ENCODE measurements at regions not wholly inside any gene's neighbourhood (a gene's known extent, or its start where the extent isn't known, plus 50 kb on each side); places are given as distances from the start of the nearest gene placed in this dataset.

DNA sequence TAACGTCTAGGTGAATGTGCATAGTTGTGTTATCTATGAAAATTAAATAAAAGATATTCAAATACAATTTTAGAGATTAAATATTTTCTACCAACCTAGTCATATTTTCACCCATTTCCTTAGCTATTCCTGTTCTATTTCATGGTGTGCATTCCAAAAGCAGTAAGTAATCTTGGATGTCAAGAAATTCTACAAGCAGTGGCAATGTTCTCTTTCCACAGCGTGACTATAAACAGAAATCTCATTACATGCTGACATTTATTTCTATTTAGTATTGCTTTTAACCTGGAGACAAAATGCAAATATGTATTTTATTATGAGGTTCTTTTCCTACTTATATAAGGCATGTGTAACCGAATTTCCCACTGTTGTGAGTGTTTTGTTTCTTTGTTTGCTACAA, 510.0 kb downstream of the ACTL7B start:
- DNase-seq (ENCODE audit: low read depth in 6 of 9, low spot score in 9 of 9): no peak
- Histone ChIP-seq H3K4me1 (ENCODE audit: control insufficient read depth in 2 of 2, insufficient read depth in 2 of 2, low read length in 2 of 2) (no peaks in the 10 kb centered on the region), H3K27ac (ENCODE audit: low read depth in 1 of 2, low read length in 1 of 2) (no peak overlapping the region), H3K4me3 (ENCODE audit: low read length in 2 of 2) (no peak overlapping the region), H3K27me3 (ENCODE audit: control insufficient read depth in 2 of 2, insufficient read depth in 1 of 2, low read length in 1 of 2) (no peaks in the 10 kb centered on the region), H3K36me3 (ENCODE audit: control insufficient read depth in 2 of 2, insufficient read depth in 2 of 2, low read length in 1 of 2) (no peaks in the 10 kb centered on the region), H3K9me3 (ENCODE audit: control insufficient read depth in 2 of 2, insufficient read depth in 1 of 2, low read length in 1 of 2) (no peaks in the 10 kb centered on the region)
- 74% methylated on average over 3 of the region's 3 CpGs for WGBS

GRCh38 chr9:108339251-108339650, 516.5 kb downstream of the ACTL7B start:
- no peak overlapping the region for H3K27ac ChIP-seq (ENCODE audit: low read depth in 1 of 2, low read length in 1 of 2)
- H3K4me3 ChIP-seq (ENCODE audit: low read length in 2 of 2): no peak overlapping the region
- DNase-seq (ENCODE audit: low read depth in 6 of 9, low spot score in 9 of 9): no peak
- 88% methylated on average over 3 of the region's 3 CpGs for WGBS
- H3K27me3 ChIP-seq (ENCODE audit: control insufficient read depth in 2 of 2, insufficient read depth in 1 of 2, low read length in 1 of 2): no peaks in the 10 kb centered on the region
- no peaks in the 10 kb centered on the region for H3K9me3 ChIP-seq (ENCODE audit: control insufficient read depth in 2 of 2, insufficient read depth in 1 of 2, low read length in 1 of 2)
- H3K4me1 ChIP-seq (ENCODE audit: control insufficient read depth in 2 of 2, insufficient read depth in 2 of 2, low read length in 2 of 2): no peaks in the 10 kb centered on the region
- H3K36me3 ChIP-seq (ENCODE audit: control insufficient read depth in 2 of 2, insufficient read depth in 2 of 2, low read length in 1 of 2): no peaks in the 10 kb centered on the region

DNA sequence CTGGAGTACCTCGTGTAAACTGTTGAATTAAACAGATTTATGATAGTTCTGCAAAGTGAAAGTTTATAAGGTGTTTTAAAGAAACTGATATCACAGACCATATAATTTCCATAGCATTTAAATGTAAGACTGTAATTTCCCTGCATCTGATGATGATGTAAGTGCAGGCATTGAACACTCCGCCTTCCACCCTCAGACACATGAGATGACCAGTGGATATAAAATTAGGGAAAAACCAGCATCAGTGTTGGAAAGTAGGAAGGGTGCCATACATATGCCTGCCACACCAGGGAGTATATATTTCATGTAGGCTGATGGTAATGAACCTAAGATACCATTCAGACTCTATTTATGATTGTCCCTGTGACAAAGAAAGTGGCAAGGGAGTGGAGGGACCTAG, 519.2 kb downstream of the ACTL7B start:
- no peak overlapping the region for H3K4me3 ChIP-seq (ENCODE audit: low read length in 2 of 2)
- WGBS: 90% methylated on average over 2 of the region's 2 CpGs

GRCh38 chr9:108333530-108333983, 522.2 kb downstream of the ACTL7B start:
- H3K4me1 ChIP-seq (ENCODE audit: control insufficient read depth in 2 of 2, insufficient read depth in 2 of 2, low read length in 2 of 2): no peaks in the 10 kb centered on the region
- no peak overlapping the region for H3K4me3 ChIP-seq (ENCODE audit: low read length in 2 of 2)
- H3K27ac ChIP-seq (ENCODE audit: low read depth in 1 of 2, low read length in 1 of 2): no peak overlapping the region
- H3K27me3 ChIP-seq (ENCODE audit: control insufficient read depth in 2 of 2, insufficient read depth in 1 of 2, low read length in 1 of 2): no peaks in the 10 kb centered on the region
- WGBS: 37% methylated on average over 1 of the region's 1 CpG
- H3K36me3 ChIP-seq (ENCODE audit: control insufficient read depth in 2 of 2, insufficient read depth in 2 of 2, low read length in 1 of 2): no peaks in the 10 kb centered on the region
- no peak for DNase-seq (ENCODE audit: low read depth in 6 of 9, low spot score in 9 of 9)
- no peaks in the 10 kb centered on the region for H3K9me3 ChIP-seq (ENCODE audit: control insufficient read depth in 2 of 2, insufficient read depth in 1 of 2, low read length in 1 of 2)

More for the DNA sequence above, 519.2 kb downstream of the ACTL7B start:
- H3K9me3 ChIP-seq (ENCODE audit: control insufficient read depth in 2 of 2, insufficient read depth in 1 of 2, low read length in 1 of 2): no peaks in the 10 kb centered on the region
- no peaks in the 10 kb centered on the region for H3K4me1 ChIP-seq (ENCODE audit: control insufficient read depth in 2 of 2, insufficient read depth in 2 of 2, low read length in 2 of 2)
- H3K27ac ChIP-seq (ENCODE audit: low read depth in 1 of 2, low read length in 1 of 2): no peak overlapping the region
- no peaks in the 10 kb centered on the region for H3K27me3 ChIP-seq (ENCODE audit: control insufficient read depth in 2 of 2, insufficient read depth in 1 of 2, low read length in 1 of 2)
- no peaks in the 10 kb centered on the region for H3K36me3 ChIP-seq (ENCODE audit: control insufficient read depth in 2 of 2, insufficient read depth in 2 of 2, low read length in 1 of 2)
- no peak for DNase-seq (ENCODE audit: low read depth in 6 of 9, low spot score in 9 of 9)

DNA sequence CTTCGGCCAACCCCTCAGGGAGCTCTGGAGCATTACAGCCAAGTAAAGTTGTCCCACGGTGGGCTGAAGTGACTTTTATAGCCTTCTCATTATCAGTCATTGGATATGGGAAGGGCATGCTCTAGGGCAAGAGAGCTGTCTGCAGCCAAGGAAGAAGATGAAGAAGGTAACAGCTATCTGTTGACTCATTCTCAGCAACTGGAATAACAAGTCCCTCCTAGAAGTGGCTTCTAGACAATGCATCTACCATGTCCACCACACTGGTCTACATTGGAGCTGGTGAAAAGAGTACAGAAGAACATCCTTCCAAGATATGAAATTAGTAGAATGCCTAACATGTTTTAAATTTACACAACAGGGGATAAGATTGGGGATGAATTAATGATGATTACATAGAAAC, 524.2 kb downstream of the ACTL7B start:
- H3K36me3 ChIP-seq (ENCODE audit: control insufficient read depth in 2 of 2, insufficient read depth in 2 of 2, low read length in 1 of 2): no peaks in the 10 kb centered on the region
- no peak for DNase-seq (ENCODE audit: low read depth in 6 of 9, low spot score in 9 of 9)
- no peaks in the 10 kb centered on the region for H3K27me3 ChIP-seq (ENCODE audit: control insufficient read depth in 2 of 2, insufficient read depth in 1 of 2, low read length in 1 of 2)
- WGBS: 93% methylated on average over 2 of the region's 2 CpGs
- H3K4me3 ChIP-seq (ENCODE audit: low read length in 2 of 2): no peak overlapping the region
- no peaks in the 10 kb centered on the region for H3K4me1 ChIP-seq (ENCODE audit: control insufficient read depth in 2 of 2, insufficient read depth in 2 of 2, low read length in 2 of 2)
- H3K9me3 ChIP-seq (ENCODE audit: control insufficient read depth in 2 of 2, insufficient read depth in 1 of 2, low read length in 1 of 2): no peaks in the 10 kb centered on the region
- H3K27ac ChIP-seq (ENCODE audit: low read depth in 1 of 2, low read length in 1 of 2): no peak overlapping the region

GRCh38 chr9:108325406-108325805, 530.4 kb downstream of the ACTL7B start:
- WGBS: 94% methylated on average over 1 of the region's 1 CpG
- DNase-seq (ENCODE audit: low read depth in 6 of 9, low spot score in 9 of 9): no peak
- no peak overlapping the region for H3K4me3 ChIP-seq (ENCODE audit: low read length in 2 of 2)
- H3K36me3 ChIP-seq (ENCODE audit: control insufficient read depth in 2 of 2, insufficient read depth in 2 of 2, low read length in 1 of 2): no peaks in the 10 kb centered on the region
- no peaks in the 10 kb centered on the region for H3K4me1 ChIP-seq (ENCODE audit: control insufficient read depth in 2 of 2, insufficient read depth in 2 of 2, low read length in 2 of 2)
- H3K27ac ChIP-seq (ENCODE audit: low read depth in 1 of 2, low read length in 1 of 2): no peak overlapping the region
- no peaks in the 10 kb centered on the region for H3K27me3 ChIP-seq (ENCODE audit: control insufficient read depth in 2 of 2, insufficient read depth in 1 of 2, low read length in 1 of 2)
- H3K9me3 ChIP-seq (ENCODE audit: control insufficient read depth in 2 of 2, insufficient read depth in 1 of 2, low read length in 1 of 2): peaks cover 0 to 3% of the 10 kb centered on the region in 2 donors

DNA sequence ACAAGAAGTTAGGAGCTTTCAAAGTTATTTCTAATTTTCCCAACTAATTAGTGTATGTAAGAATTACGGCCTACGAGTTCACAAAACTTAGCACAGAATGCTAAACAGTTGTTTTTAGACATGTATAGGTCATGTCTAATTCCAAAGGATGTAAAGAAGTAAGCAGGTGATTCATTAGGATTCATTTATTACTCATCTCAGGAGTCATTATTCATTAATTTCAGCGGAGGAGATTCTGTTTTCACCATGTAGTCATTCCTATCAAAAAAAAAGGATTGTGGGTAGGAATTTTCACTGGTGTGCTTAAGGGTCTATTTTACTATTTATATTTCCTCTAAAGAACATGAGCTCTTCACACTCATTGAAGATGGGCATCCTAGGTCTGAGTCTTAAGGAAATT, 532.2 kb downstream of the ACTL7B start:
- H3K27me3 ChIP-seq (ENCODE audit: control insufficient read depth in 2 of 2, insufficient read depth in 1 of 2, low read length in 1 of 2): no peaks in the 10 kb centered on the region
- 85% methylated on average over 3 of the region's 3 CpGs for WGBS
- DNase-seq (ENCODE audit: low read depth in 6 of 9, low spot score in 9 of 9): no peak
- no peaks in the 10 kb centered on the region for H3K36me3 ChIP-seq (ENCODE audit: control insufficient read depth in 2 of 2, insufficient read depth in 2 of 2, low read length in 1 of 2)
- no peak overlapping the region for H3K4me3 ChIP-seq (ENCODE audit: low read length in 2 of 2)
- peaks cover 0 to 3% of the 10 kb centered on the region in 2 donors for H3K9me3 ChIP-seq (ENCODE audit: control insufficient read depth in 2 of 2, insufficient read depth in 1 of 2, low read length in 1 of 2)
- H3K27ac ChIP-seq (ENCODE audit: low read depth in 1 of 2, low read length in 1 of 2): no peak overlapping the region
- no peaks in the 10 kb centered on the region for H3K4me1 ChIP-seq (ENCODE audit: control insufficient read depth in 2 of 2, insufficient read depth in 2 of 2, low read length in 2 of 2)

- Histone ChIP-seq H3K9me3 (ENCODE audit: control insufficient read depth in 2 of 2, insufficient read depth in 1 of 2, low read length in 1 of 2) (peaks cover 0 to 3% of the 10 kb centered on the region in 2 donors), H3K27me3 (ENCODE audit: control insufficient read depth in 2 of 2, insufficient read depth in 1 of 2, low read length in 1 of 2) (no peaks in the 10 kb centered on the region), H3K36me3 (ENCODE audit: control insufficient read depth in 2 of 2, insufficient read depth in 2 of 2, low read length in 1 of 2) (no peaks in the 10 kb centered on the region), H3K4me1 (ENCODE audit: control insufficient read depth in 2 of 2, insufficient read depth in 2 of 2, low read length in 2 of 2) (no peaks in the 10 kb centered on the region), H3K4me3 (ENCODE audit: low read length in 2 of 2) (no peak overlapping the region), H3K27ac (ENCODE audit: low read depth in 1 of 2, low read length in 1 of 2) (no peak overlapping the region)
- no peak for DNase-seq (ENCODE audit: low read depth in 6 of 9, low spot score in 9 of 9)
- 92% methylated on average over 1 of the region's 1 CpG for WGBS
These were observed 533.3 kb downstream of the ACTL7B start for GRCh38 chr9:108322326-108323098.

GRCh38 chr9:108316630-108317029, 539.2 kb downstream of the ACTL7B start:
- no peak for DNase-seq (ENCODE audit: low read depth in 6 of 9, low spot score in 9 of 9)
- no peaks in the 10 kb centered on the region for H3K4me1 ChIP-seq (ENCODE audit: control insufficient read depth in 2 of 2, insufficient read depth in 2 of 2, low read length in 2 of 2)
- H3K4me3 ChIP-seq (ENCODE audit: low read length in 2 of 2): no peak overlapping the region
- H3K27ac ChIP-seq (ENCODE audit: low read depth in 1 of 2, low read length in 1 of 2): no peak overlapping the region
- H3K36me3 ChIP-seq (ENCODE audit: control insufficient read depth in 2 of 2, insufficient read depth in 2 of 2, low read length in 1 of 2): no peaks in the 10 kb centered on the region
- no peaks in the 10 kb centered on the region for H3K9me3 ChIP-seq (ENCODE audit: control insufficient read depth in 2 of 2, insufficient read depth in 1 of 2, low read length in 1 of 2)
- no peaks in the 10 kb centered on the region for H3K27me3 ChIP-seq (ENCODE audit: control insufficient read depth in 2 of 2, insufficient read depth in 1 of 2, low read length in 1 of 2)
